Liver (tissue), 8 donors: ENCODE measurements at regions not wholly inside any gene's neighbourhood (a gene's known extent, or its start where the extent isn't known, plus 50 kb on each side); places are given as distances from the start of the nearest gene placed in this dataset.

Experiments used
- DNase-seq: peaks from one replicate; pipeline ENCODE4 v3.0.0-alpha.2; 2017; ENCODE audit warnings: low spot score
- H3K27ac ChIP-seq, 2 donors: one replicate each; pipeline ENCODE4 v1.7.0; 2013; ENCODE audit warnings: inconsistent platforms in 2 of 2, low read length in 2 of 2, control low read depth in 1 of 2, low read depth in 1 of 2, mild to moderate bottlenecking in 1 of 2
- H3K27me3 ChIP-seq, 4 donors: one replicate each; pipeline versions ENCODE4 v1.6.1 to v1.7.0; 2013; ENCODE audit warnings: low read length in 3 of 4, inconsistent platforms in 1 of 4, mild to moderate bottlenecking in 1 of 4, moderate library complexity in 1 of 4; ENCODE audit not compliant: control insufficient read depth in 4 of 4, insufficient read depth in 4 of 4
- H3K36me3 ChIP-seq, 4 donors: one replicate each; pipeline versions ENCODE4 v1.6.1 to v1.7.0; 2013; ENCODE audit warnings: low read length in 3 of 4, mild to moderate bottlenecking in 3 of 4, low read depth in 1 of 4, moderate library complexity in 1 of 4; ENCODE audit not compliant: control insufficient read depth in 4 of 4, insufficient read depth in 3 of 4
- H3K4me1 ChIP-seq, 4 donors: one replicate each; pipeline versions ENCODE4 v1.6.1 to v1.7.0; 2013; ENCODE audit warnings: low read length in 3 of 4, mild to moderate bottlenecking in 3 of 4, moderate library complexity in 1 of 4; ENCODE audit not compliant: control insufficient read depth in 4 of 4, insufficient read depth in 4 of 4
- H3K4me3 ChIP-seq, 3 donors: one replicate each; pipeline versions ENCODE4 v1.6.1 to v1.7.0; 2013; ENCODE audit warnings: low read length in 3 of 3, control low read depth in 1 of 3, low read depth in 1 of 3, mild to moderate bottlenecking in 1 of 3
- H3K9ac ChIP-seq, 2 donors: one replicate each; pipeline ENCODE4 v1.7.0; 2013; ENCODE audit warnings: low read length in 2 of 2, mild to moderate bottlenecking in 2 of 2, moderate library complexity in 2 of 2, control low read depth in 1 of 2, low read depth in 1 of 2
- H3K9me3 ChIP-seq, 4 donors: one replicate each; pipeline versions ENCODE4 v1.6.1 to v1.7.0; 2013; ENCODE audit warnings: low read length in 3 of 4; ENCODE audit not compliant: control insufficient read depth in 4 of 4
- CTCF ChIP-seq: fragments of 150-350 bp; IDR thresholded peaks from 2 replicates; pipeline ENCODE4 v1.5.1; 2017; ENCODE audit warnings: improper control_type of control experiment, low read depth, low read length; ENCODE audit not compliant: missing input control
- EGR1 ChIP-seq, 2 donors: IDR thresholded peaks; 2 replicates each; pipeline ENCODE4 v1.6.1; 2016 to 2018; ENCODE audit warnings: antibody characterized with exemption in 2 of 2, low read depth in 2 of 2
- FOXA1 ChIP-seq: IDR thresholded peaks from 2 replicates; pipeline ENCODE4 v1.6.1; 2016; ENCODE audit warnings: antibody characterized with exemption
- FOXA2 ChIP-seq: IDR thresholded peaks from 2 replicates; pipeline ENCODE4 v1.6.1; 2016; ENCODE audit warnings: antibody characterized with exemption
- GABPA ChIP-seq, 2 donors: IDR thresholded peaks in 1 of 2; conservative IDR thresholded peaks in 1 of 2; 2 replicates each; pipeline ENCODE4 v1.6.1; 2016; ENCODE audit warnings: antibody characterized with exemption in 2 of 2, mild to moderate bottlenecking in 1 of 2, moderate library complexity in 1 of 2
- HNF4A ChIP-seq, 2 donors: conservative IDR thresholded peaks; 2 replicates each; pipeline ENCODE4 v1.6.1; 2016; ENCODE audit warnings: antibody characterized with exemption in 2 of 2, mild to moderate bottlenecking in 2 of 2
- HNF4G ChIP-seq: IDR thresholded peaks from 2 replicates; pipeline ENCODE4 v1.6.1; 2016; ENCODE audit warnings: antibody characterized with exemption
- JUND ChIP-seq, 2 donors: IDR thresholded peaks; 2 replicates each; pipeline ENCODE4 v1.6.1; 2016; ENCODE audit warnings: antibody characterized with exemption in 2 of 2
- MAX ChIP-seq: IDR thresholded peaks from 2 replicates; pipeline ENCODE4 v1.6.1; 2016; ENCODE audit warnings: antibody characterized with exemption
- NR2F2 ChIP-seq: IDR thresholded peaks from 2 replicates; pipeline ENCODE4 v1.6.1; 2016; ENCODE audit warnings: antibody characterized with exemption
- REST ChIP-seq: IDR thresholded peaks from 2 replicates; pipeline ENCODE4 v1.6.1; 2016; ENCODE audit warnings: antibody characterized with exemption, mild to moderate bottlenecking
- RXRA ChIP-seq, 2 donors: IDR thresholded peaks; 2 replicates each; pipeline ENCODE4 v1.6.1; 2017 to 2018; ENCODE audit warnings: antibody characterized with exemption in 2 of 2, mild to moderate bottlenecking in 1 of 2
- SP1 ChIP-seq: IDR thresholded peaks from 2 replicates; pipeline ENCODE4 v1.6.1; 2018; ENCODE audit warnings: antibody characterized with exemption, mild to moderate bottlenecking
- TAF1 ChIP-seq: conservative IDR thresholded peaks from 2 replicates; pipeline ENCODE4 v1.6.1; 2016; ENCODE audit warnings: antibody characterized with exemption, mild to moderate bottlenecking
- YY1 ChIP-seq: IDR thresholded peaks from 2 replicates; pipeline ENCODE4 v1.6.1; 2016; ENCODE audit warnings: antibody characterized with exemption, mild to moderate bottlenecking
- ZBTB33 ChIP-seq: IDR thresholded peaks from 2 replicates; pipeline ENCODE4 v1.6.1; 2016; ENCODE audit warnings: antibody characterized with exemption
- WGBS: extraction: QIAGEN DNeasy Blood & Tissue Kit; methylation state at CpG from one replicate; pipeline ENCODE4 v1.1.7; 2013; 5-methylcytosine and 5-hydroxymethylcytosine counted together
- TF ChIP-seq, protein P1 (sequence below): IDR thresholded peaks from 2 replicates; pipeline ENCODE4 v1.6.1; 2016; ENCODE audit warnings: antibody characterized with exemption
- donor health status: healthy.
- donor health status: healthy.
- donor health status: healthy.
- donor health status: healthy.
- donor health status: healthy.

GRCh38 chr2:221245772-221246171, 326.3 kb downstream of the EPHA4 start:
- Histone ChIP-seq H3K36me3 (no peaks in the 10 kb centered on the region), H3K4me1 (no peaks in the 10 kb centered on the region), H3K27me3 (no peaks in the 10 kb centered on the region), H3K4me3 (no peak overlapping the region), H3K27ac (no peak overlapping the region), H3K9me3 (no peaks in the 10 kb centered on the region), H3K9ac (no peak overlapping the region)
- no peak for DNase-seq
- WGBS, result 87% methylated on average over 2 of the region's 2 CpGs
- TF ChIP-seq RXRA (IDR thresholded peaks at IDR 0.05), result no peak
- no peak for TF ChIP-seq SP1
- TF ChIP-seq TAF1, result no peak
- TF ChIP-seq HNF4A (conservative IDR thresholded peaks at IDR 0.05), result no peak
- TF ChIP-seq, protein P1, sequence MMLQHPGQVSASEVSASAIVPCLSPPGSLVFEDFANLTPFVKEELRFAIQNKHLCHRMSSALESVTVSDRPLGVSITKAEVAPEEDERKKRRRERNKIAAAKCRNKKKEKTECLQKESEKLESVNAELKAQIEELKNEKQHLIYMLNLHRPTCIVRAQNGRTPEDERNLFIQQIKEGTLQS, result no peak
- no peak for TF ChIP-seq EGR1 (IDR thresholded peaks at IDR 0.05; ENCODE audit: low read depth in 2 of 2)
- no peak for TF ChIP-seq REST
- no peak for TF ChIP-seq YY1

DNA sequence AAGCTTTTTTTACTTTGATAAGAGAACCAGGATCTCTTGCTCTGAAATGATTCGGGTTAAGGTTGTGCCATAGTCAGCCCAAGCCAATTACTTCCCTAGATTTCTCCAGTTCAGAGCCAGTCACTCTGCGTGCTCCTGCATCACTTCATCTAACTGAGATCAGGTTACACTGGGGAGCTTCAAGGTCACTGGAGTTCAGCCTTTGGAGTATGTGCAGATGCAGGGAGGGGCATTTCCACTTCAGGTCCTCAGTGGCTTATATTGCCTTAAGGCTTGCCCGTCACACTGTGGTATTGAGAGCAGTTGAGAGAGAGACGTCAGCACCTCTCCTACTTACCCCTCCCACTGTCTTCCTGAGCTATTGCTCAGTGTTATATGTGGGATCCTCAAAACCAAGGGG, 317.8 kb downstream of the EPHA4 start:
- Histone ChIP-seq H3K9ac (no peak overlapping the region), H3K4me3 (no peak overlapping the region), H3K27ac (no peak overlapping the region), H3K4me1 (no peaks in the 10 kb centered on the region), H3K9me3 (peaks cover 0 to 2% (median under 1%) of the 10 kb centered on the region in 4 donors), H3K27me3 (no peaks in the 10 kb centered on the region), H3K36me3 (no peaks in the 10 kb centered on the region)
- no peak for TF ChIP-seq SP1
- no peak for TF ChIP-seq YY1
- TF ChIP-seq HNF4G, result no peak
- no peak for TF ChIP-seq ZBTB33
- no peak for TF ChIP-seq RXRA (IDR thresholded peaks at IDR 0.05)
- no peak for TF ChIP-seq JUND (IDR thresholded peaks at IDR 0.05)
- no peak for TF ChIP-seq MAX
- no peak for TF ChIP-seq CTCF
- TF ChIP-seq NR2F2, result no peak
- TF ChIP-seq HNF4A (conservative IDR thresholded peaks at IDR 0.05), result no peak
- no peak for TF ChIP-seq TAF1
- no peak for TF ChIP-seq FOXA1
- no peak for TF ChIP-seq GABPA (IDR thresholded peaks at IDR 0.05 in 1 of 2, conservative IDR thresholded peaks at IDR 0.05 in 1 of 2)
- TF ChIP-seq EGR1 (IDR thresholded peaks at IDR 0.05; ENCODE audit: low read depth in 2 of 2), result no peak
- TF ChIP-seq, protein P1, result no peak
- TF ChIP-seq FOXA2, result no peak
- 38% methylated on average over 4 of the region's 4 CpGs for WGBS
- DNase-seq, result no peak
